Suppressor macrophage treated with lipopolysaccharide for 4 hours (primary cell): ENCODE measurements at regions not wholly inside any gene's neighbourhood (a gene's known extent, or its start where the extent isn't known, plus 50 kb on each side); places are given as distances from the start of the nearest gene placed in this dataset.

Experiments
- DNase-seq: peaks from one replicate; pipeline ENCODE4 v3.0.0-alpha.2; 2020

DNA sequence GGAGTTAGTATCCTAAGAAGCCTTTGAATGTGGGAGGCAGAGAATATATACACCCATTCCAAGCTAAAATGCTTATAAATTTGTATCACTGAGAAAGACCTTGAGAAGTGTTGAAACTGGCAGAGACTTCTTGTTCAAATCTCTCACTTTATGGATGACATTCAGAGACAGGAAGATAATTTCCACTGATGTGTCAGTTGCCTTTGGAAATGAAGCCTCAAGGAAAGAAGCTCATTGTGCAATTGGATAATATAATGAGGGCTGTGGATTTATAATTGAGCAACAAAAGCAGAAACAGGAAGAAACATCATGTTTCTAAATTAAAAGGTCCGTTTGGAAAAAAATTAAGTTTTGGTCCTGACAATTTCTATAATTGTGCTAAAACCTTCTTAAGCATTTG is 789.9 kb upstream of the IGFBP3 start:
- DNase-seq: no peak

DNA sequence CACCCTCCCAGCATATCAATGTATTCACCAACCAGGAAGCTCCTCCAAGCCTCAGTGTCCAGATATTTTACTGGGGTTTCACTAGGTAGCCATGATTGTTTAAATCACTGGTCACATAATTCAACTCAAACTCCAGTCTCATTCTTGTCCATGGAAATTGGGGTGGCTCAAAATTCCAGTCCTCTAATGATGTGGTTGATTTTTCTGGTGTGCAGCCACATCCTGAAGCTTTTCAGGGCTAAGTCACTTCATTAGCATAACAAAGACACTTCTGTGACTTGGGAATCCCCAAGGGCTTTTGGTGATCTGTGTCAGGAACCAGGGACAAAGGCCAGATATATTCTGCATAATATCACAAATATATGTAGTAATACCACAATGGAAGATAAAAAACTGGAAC is 786.9 kb upstream of the IGFBP3 start:
- DNase-seq: no peak

DNA sequence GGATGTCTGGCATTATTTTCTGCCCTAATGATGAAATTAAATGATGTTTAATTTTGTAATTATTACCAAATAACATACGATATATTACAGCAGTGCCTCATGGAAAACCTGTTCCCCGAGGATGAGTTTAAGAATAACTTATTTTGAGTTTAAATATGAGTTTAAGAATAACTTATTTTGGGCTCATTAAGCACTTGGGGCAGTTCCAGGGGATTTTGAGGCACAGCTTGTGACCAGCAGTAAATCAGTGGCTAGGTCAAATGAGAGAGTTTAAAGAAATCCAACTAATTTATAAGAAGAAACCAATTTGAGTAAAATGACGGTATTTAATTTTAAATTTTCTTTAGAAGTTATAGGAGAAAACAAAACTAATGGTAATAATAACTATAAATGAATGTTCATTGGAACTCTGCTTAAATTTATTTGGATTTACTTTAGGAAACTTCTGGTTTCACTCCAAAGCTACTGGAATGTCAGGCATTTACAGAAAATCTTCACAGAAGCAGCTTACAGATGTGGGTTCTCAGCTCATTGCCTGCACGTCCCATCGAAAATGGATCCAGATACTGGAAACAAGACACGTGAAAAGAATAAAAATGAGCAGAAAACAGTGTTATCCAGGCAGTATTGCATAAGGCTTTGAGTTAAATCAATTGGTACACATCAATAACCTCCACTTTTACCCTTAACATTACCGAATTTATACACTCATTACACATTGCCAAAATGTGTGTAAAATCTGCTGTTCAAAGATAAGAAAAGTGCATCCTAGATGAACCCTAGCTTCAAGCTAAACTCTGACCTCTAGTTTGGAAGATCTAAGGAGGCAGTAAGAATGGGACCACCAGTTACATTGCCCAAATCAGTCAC is 784.5 kb upstream of the IGFBP3 start:
- no peak for DNase-seq

DNA sequence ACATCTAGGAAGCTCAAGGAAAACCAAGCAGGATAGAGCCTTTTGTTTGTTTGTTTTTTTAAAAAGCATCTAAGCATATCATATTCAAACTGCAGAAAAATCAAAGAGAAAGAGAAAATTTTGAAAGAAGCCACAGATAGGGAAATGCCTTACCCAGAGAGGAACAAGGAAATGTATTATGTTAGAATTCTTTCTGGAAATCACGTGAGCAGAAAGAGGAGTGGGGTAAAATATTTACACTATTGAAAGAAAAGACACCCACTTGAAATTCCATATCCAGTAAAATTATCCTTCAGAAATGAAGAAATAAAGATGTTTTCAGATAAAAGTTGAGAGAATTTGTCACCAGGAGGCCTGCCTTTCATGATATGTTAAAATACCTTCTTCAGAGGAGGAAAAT is 775.7 kb upstream of the IGFBP3 start:
- no peak for DNase-seq

DNA sequence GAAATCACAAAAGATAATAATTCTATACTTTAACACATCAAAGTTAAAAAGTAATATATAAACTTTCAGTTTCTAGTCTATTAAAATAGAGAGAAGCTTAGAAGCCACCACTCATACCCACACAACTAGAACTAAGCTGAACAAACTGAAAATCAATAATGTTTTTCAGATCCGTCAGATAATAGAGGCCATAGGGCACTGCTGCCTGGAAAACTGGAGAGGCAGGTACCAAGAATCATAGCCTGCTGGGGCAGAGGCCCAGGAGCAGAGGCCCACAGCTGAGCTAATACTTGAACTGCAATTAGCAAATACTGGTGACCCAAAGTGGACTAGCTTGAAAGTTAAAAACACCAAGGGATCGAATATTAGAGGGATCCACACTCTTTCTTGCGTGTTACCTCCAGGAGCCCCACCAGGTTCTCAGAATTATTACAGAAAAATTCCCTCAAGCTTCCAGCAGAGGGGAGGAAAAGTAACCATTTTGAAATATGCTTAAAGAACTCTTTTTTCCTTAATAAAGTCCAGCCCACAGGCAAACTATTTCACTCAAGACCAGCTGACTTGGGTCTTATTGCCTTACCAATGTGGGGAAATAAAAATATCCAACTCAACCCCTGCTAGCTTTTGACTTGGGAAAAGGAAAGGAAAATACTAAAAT is 774.1 kb upstream of the IGFBP3 start:
- DNase-seq: no peak

DNA sequence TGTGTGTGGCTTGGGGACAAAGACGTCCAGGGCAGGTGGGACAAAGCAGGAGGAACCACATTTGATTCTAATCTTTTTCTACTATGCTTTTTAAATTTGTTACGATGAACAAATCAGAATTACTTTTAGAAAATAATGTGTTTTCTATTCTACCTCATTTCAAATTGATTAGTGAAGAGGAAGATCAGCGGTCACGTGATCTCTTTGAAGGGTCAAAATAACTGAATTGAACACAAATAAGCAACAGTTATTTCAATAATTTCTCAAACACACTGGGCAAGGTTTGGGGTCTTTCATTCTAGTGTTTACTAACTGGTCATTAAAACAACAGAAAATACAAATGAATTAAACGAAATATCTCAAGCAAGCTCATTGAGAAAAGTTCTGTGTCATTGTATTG is 773.0 kb upstream of the IGFBP3 start:
- DNase-seq: no peak

DNA sequence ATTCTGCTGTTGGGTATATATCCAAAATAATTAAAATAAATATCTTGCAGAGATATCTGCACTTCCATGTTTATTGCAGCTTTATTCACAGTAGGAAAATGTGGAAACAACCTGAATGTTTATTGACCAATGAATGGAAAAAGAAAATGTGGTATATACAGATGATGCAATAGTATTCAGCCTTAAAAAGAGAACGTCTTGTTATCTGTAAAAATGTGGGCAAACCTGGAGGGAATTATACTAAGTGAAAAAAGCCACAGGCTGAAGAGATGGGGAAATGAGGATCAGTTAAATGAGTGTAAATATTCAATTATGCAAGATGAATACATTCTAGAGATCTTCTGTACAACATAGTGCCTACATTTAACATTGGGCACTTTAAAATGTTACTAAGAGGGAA is 766.1 kb upstream of the IGFBP3 start:
- DNase-seq: no peak

DNA sequence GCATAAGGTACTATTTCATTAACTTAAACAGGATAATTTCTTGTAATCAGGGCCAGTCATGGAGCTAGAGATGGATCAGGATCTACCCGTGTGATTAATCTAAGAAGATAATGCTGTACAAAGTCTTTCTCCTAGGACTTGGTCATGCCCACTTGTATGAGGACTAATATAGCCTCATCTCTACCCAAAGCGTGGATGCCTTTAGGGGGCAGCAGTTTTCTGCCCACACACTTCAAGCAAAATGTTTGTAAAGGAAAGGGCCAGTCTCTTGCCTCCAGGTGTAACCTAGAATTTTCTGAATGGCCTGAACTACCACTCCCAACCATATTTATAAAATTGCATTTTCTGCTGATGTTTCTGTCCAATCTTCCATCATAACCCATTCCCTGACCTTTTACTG is 764.0 kb upstream of the IGFBP3 start:
- no peak for DNase-seq

DNA sequence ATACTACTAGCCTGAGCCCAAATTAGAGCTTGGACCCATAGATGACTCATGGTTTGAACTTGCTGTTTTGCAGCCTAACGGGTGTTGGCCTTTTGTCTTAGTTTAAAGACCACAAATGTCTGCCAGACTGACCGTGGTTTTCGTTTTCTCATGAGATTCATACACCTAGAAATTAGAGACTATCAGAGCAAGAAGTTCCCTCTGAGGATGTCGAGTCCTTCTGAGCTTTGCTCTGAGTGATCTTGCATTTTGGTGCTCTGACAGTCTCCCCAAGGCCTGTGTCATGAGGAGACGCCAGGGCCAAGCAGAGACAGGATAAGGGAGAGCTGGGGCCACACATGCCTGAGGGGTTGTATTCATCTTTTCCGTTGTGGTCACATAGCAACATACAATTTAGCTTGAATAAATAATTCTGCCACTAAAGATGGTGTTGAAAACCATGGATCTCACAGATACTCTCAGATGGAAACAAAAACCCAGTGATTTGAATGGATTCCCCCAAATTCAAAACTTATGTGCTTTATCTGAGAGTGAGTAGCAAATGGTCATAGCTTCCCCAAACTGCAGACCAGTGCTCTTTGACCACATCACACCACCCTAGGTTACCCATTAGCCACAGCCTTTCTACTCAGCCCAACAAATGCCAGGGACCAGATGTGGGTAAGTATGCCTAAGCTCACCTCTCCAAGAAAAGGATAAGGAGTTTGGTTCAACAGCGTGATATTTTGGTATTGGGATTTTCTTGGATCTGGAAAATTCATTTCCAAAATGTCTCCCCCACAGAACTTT is 762.0 kb upstream of the IGFBP3 start:
- no peak for DNase-seq

DNA sequence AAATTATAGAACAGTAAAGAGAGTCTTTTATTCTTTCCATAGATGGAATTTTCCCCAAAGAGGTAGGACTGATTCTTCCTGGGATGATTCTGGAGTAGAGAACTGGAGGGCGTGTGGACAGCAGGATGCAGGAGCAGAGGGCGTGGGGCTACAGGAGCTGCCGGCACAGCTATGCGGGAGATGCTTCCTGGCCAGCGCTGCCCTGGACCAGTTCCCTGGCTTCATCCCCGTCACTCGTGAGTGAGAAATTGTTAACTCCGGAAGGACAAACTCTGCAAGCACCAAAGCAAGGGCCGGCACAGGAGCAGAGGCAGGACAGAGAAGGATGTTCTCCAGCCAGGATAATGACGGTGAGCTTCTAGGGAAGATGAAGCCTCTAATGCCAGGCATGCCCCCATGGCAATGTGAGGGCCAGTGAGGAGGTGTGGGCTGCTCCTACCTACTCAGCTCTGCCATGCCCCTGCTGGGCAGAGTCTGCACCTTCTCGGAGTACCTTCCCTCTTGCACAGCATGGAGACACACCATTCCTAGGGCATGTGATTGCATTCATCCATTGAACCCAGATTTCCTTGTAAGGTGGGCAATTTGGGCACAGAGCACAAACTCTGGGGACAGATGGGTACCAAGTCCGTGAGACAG is 760.9 kb upstream of the IGFBP3 start:
- DNase-seq: no peak

DNA sequence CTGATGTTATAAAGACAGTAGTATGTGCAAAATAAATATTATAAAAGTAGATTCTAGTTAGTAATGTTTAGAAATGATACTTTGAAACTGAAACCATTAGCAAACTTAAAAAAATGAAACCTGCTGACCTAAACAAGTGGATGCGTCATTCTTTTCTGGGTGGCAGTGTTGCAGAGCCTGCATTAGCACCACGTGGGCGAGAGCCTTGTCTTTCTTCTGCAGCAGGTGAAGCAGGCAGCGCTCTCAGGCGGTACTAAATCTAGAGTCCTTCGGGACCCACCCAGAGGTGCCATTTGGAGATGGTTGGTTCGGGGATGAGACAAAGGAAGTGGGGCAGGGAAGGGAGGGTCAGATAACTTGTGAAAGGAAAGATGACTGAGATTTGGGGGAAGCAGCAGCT is 759.1 kb upstream of the IGFBP3 start:
- no peak for DNase-seq

DNA sequence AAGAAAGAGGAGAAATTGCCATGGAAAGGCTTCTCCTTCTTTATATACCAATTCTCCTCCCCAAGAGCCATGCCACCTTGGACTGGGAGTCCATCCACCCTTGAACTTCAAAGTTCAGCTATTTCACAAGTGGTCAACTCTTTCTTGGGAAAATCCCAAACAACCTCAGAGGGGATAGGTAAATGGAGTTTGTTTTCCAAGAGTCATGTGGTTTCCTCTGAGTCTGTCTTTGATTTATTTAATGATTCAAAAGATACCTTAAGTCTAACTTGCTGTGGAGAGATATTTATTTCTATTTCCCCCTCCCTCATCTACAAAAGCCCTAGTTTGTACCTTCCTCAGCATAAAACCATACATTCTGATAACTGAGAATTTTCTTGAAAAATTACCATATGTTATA is 758.6 kb upstream of the IGFBP3 start:
- DNase-seq: no peak

DNA sequence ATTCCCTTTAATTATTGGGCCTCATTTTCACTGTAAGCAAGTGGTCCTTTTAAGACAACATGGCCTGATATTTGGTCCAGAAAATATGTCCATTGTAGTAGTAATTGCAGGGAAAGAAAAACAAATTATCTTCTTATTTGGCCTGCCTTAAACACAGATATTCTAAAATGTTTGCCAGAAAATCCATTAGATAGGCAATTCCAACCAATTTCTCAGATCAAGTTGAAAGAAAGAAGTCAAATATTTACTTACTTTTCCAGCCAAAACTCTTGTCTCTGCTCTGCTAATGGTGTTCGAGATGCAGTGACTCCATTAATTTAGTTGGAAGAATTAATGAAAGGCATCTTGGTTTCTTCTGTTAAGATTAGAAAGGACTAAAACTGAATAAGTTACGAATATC is 757.3 kb upstream of the IGFBP3 start:
- DNase-seq: no peak

DNA sequence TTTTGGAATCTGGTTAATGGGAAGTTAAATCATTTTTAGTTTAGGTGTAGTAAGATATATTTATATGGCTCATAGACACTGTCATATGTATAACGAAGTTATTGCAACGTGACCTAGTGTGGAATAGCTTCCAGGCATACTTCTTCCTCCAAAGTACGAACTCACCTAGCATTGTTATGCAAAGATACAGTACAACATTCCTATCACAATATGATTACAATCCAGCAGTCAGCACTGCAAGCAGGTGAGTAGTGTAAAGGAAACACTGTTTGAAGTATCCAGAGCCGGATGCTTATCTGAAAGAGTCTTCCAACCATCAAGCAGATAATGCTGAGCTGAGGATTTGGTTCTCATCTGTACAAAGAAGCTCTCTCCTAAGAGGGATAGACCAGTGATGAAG is 754.4 kb upstream of the IGFBP3 start:
- no peak for DNase-seq

DNA sequence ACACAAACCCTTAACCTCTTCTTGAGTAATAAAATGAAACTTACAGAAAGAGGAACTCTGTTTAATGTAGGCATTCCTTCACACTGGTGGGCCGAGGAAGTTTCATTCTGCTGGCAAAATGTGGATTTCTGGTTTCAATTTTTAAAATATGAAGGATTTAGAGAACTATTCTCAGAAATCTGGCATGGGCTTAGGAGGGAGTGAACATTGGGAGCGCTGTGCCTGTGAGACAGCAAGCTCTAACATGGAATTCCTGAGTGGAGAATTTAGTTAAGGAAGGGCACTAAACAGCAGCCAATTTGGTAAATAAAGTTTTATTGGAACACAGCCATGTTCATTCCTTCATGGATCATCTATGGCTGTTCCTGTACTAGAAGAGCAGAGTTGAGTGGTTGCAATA is 751.8 kb upstream of the IGFBP3 start:
- no peak for DNase-seq

DNA sequence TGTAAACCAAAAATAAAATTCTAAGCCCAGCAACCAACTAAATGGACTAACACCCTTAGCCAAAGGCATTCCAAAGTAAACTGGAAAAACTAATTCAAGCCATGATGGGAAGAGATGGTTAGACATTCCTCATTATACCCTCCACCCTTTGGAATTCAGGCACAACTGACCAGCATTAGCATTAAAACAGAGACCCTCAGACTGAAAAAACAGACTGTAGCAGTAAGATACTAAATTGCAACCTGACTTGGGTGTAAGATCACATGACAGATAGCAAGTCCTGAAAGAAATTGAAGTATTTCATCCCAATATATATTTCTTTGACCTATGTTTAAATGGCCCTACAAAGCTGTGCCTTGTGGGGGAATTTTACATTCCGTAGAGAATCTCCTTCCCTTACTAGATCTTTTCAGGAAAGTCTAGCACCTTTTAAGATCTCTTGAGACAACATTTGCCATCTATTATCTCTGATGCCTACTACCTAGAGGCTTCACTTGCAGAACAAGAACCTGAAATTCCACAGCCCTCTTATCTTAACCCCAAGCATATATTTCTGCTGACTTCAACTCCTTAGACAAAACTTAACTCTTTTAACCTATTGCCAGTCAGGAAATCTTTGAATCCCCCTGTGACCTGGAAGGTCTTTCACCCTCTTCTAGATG is 750.2 kb upstream of the IGFBP3 start:
- no peak for DNase-seq

DNA sequence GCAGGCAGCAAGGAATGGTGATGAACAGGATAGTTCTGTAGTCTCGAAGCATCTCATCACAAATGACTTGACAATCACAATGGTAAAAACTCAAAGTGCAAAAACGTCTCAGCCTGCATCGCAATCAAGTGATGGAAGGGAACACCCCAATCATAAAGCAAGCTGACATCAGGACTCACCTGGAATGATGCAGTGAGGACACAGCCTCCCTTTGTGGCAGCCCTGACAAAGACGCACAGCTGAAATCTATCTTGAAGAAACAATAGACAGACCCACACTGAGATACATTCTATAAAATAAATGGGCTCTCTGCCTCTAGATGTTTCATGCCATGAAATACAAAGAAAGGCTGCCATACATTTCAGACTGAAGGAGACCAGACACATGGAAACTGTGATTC is 748.0 kb upstream of the IGFBP3 start:
- no peak for DNase-seq

DNA sequence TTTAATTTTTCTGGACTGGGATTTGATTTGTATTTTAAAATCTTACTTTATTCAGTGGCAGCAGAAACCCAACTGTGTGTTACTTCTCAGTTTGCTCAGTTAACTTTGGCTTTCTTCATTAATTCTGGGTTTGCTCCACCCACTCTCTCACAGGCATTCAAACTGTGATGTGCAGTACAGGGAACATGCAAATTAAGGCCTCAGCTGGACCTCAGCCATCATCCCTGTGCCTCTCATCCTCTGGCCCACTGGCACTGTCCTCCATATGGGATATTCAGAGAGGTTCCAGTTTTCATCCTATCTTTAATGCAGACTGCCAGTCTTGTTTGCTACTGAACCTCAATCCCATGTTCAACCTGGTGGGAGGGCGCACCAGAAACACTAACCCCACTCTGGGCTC is 743.4 kb upstream of the IGFBP3 start:
- no peak for DNase-seq

DNA sequence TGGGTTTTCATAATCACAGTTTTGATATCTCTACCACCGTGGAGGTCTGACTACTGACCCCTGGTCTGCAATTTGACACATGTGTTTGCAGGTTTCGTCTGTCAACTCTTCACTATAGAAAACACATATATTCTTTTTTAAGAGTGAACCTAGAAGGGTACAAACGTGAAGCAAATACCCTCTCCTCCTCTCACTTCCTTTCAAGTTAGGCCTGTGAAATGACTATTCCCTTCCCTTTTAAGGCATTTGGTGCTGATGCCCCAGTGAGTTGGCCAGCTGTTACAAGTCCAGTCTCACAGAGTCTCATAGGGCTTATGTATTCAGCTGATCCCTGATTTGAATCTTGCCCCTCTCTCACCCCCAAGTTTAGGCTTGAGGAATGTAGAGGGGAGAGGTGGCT is 742.0 kb upstream of the IGFBP3 start:
- DNase-seq: no peak

DNA sequence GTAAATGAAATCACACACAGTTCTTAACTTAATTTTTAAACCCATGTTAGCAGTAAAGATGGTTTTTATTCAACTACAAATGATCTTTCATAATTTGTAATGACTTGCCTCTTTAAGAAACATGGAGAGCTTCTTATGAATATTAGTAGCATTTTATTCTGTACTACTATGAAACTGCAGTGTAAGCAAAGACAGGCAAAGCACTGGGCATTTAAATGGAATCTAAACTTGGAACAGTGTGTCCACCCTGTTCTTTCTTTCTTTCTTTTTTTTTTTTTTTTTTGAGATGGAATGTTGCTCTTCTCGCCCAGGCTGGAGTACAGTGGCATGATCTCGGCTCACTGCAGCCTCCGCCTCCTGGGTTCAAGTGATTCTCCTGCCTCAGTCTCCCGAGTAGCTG is 740.4 kb upstream of the IGFBP3 start:
- DNase-seq: no peak

DNA sequence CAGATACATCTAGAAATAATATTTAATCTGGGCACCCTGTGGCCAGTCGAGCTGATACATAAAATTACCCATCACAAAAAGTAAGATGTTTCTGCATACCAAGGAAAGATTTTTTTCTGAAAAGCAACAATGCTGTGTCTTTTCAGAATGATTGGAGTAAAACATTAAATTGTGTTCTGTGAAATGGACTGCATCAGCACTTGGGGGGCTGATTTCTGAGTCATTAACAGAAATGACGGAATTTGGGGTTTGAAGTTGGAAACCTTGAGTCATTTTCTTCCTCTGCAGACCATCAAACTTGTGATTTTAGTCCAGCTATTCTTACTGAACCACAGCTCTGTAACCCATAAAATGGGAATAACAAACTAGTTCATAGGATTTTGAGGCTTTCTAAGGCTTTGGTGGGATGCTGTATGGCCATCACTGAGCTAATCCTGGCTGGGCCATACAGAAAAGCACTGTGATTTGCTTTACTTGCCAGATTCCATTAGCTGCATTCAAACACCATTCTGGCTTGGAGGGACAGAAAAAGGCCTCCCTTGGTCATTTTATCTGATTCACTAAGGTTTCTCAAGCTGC is 739.4 kb upstream of the IGFBP3 start:
- DNase-seq: no peak

DNA sequence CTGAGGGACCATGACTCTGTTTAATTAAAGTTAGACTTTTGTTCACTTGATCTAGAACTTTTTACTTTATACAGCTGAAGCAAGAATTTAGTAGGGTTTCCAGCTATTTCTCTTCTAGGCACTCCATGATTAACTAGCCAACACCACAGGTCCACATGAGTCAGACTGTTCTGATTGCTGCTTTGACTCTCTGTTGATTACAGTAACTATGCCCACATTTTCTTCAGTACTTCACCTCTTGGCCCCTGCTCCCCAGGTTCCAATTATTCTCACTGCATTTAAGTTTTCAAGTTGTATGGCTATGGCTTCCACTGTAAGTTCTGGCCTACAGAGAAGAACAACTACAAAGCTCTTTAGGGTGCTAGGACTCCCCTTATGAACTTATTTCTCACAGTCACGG is 737.2 kb upstream of the IGFBP3 start:
- no peak for DNase-seq
